ENCODE measurements at regions not wholly inside any gene's neighbourhood (a gene's known extent, or its start where the extent isn't known, plus 50 kb on each side); places are given as distances from the start of the nearest gene placed in this dataset.
A peak's percentile ranks its signal among the peaks of the same experiment; 100 is the strongest.

DNA sequence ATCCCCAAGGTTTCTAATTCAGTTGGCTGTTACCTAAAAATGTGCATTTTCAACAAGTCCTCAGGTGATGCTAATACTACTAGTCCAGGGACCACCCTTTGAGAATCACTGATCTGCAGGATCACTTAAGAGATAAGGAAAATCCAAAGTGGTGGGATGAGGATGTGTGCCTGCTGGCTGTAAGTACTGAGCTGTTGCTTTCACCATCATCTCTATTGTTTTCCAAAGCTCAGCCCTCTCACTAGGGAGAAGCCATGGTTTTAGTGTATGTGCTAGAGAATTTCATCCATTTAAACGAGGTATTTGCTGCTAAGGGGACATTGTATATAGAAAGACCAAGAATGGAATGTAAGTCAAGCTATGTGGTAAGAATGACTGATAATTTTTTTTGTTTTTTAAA, 202.3 kb downstream of the KIF21A start:
- H3K4me3 ChIP-seq (ENCODE audit: low read depth, low read length), result no peak overlapping the region
- no peak for DNase-seq (ENCODE audit: low read depth)
- TF ChIP-seq, protein P1, sequence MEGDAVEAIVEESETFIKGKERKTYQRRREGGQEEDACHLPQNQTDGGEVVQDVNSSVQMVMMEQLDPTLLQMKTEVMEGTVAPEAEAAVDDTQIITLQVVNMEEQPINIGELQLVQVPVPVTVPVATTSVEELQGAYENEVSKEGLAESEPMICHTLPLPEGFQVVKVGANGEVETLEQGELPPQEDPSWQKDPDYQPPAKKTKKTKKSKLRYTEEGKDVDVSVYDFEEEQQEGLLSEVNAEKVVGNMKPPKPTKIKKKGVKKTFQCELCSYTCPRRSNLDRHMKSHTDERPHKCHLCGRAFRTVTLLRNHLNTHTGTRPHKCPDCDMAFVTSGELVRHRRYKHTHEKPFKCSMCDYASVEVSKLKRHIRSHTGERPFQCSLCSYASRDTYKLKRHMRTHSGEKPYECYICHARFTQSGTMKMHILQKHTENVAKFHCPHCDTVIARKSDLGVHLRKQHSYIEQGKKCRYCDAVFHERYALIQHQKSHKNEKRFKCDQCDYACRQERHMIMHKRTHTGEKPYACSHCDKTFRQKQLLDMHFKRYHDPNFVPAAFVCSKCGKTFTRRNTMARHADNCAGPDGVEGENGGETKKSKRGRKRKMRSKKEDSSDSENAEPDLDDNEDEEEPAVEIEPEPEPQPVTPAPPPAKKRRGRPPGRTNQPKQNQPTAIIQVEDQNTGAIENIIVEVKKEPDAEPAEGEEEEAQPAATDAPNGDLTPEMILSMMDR (IDR thresholded peaks at IDR 0.05; ENCODE audit: insufficient read depth, low read length), result no peak

GRCh38 chr12:39239490-39240486, 203.1 kb downstream of the KIF21A start:
- no peak overlapping the region for H3K4me3 ChIP-seq (ENCODE audit: low read depth, low read length)
- no peak for DNase-seq (ENCODE audit: low read depth)
- TF ChIP-seq, protein P1 (IDR thresholded peaks at IDR 0.05; ENCODE audit: insufficient read depth, low read length), result no peak

DNA sequence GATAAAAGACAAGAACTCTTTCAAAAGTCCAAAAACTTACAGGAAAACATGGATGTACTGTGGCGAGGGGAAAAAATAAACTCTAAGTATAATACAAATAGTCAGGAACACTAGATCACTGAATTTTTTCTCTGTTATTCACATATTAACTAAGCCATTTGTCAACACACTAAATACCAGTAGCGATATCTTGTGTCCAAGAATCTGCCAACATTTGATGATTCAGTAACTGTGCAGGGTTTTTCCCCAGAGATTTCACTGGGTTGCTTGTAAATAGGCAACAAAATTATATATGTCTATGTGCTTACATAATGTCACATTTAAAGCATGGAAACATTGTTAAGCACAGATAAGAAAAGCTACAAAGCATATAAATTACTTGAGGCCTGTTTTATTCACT, 205.9 kb downstream of the KIF21A start:
- H3K4me3 ChIP-seq (ENCODE audit: low read depth, low read length), result no peak overlapping the region
- TF ChIP-seq, protein P1 (IDR thresholded peaks at IDR 0.05; ENCODE audit: insufficient read depth, low read length), result no peak
- peak; percentile 24 for DNase-seq (ENCODE audit: low read depth)

- H3K4me3 ChIP-seq (ENCODE audit: low read depth, low read length), result no peak overlapping the region
- DNase-seq (ENCODE audit: low read depth), result no peak
- TF ChIP-seq, protein P1 (IDR thresholded peaks at IDR 0.05; ENCODE audit: insufficient read depth, low read length), result no peak
Measured at GRCh38 chr12:39235990-39236767, 206.7 kb downstream of the KIF21A start.

GRCh38 chr12:39230086-39230485, 212.8 kb downstream of the KIF21A start:
- no peak for DNase-seq (ENCODE audit: low read depth)
- H3K4me3 ChIP-seq (ENCODE audit: low read depth, low read length), result no peak overlapping the region
- TF ChIP-seq, protein P1 (IDR thresholded peaks at IDR 0.05; ENCODE audit: insufficient read depth, low read length), result no peak

- no peak for DNase-seq (ENCODE audit: low read depth)
- TF ChIP-seq, protein P1 (IDR thresholded peaks at IDR 0.05; ENCODE audit: insufficient read depth, low read length), result no peak
- H3K4me3 ChIP-seq (ENCODE audit: low read depth, low read length), result no peak overlapping the region
Measured at GRCh38 chr12:39227218-39227617, 215.7 kb downstream of the KIF21A start.

Measured in fibroblast of the aortic adventitia (primary cell).